GM12875 (cell line): ENCODE measurements at regions not wholly inside any gene's neighbourhood (a gene's known extent, or its start where the extent isn't known, plus 50 kb on each side); places are given as distances from the start of the nearest gene placed in this dataset.

ENCODE experiments used
- H3K4me3 ChIP-seq: one replicate; pipeline ENCODE4 v1.5.1; 2011; ENCODE audit warnings: low read depth, low read length, control low read depth
- CTCF ChIP-seq: IDR thresholded peaks from 2 replicates; pipeline ENCODE4 v1.5.1; 2011; ENCODE audit warnings: low read depth, mild to moderate bottlenecking, control low read depth, inconsistent platforms, low read length, moderate library complexity, borderline replicate concordance; ENCODE audit not compliant: insufficient read depth

- no peak overlapping the region for H3K4me3 ChIP-seq
- TF ChIP-seq CTCF, result no peak
These were observed 60.4 kb upstream of the CD96 start for GRCh38 chr3:111481551-111481950.

- TF ChIP-seq CTCF, result no peak
- no peak overlapping the region for H3K4me3 ChIP-seq
These were observed 59.4 kb upstream of the CD96 start for GRCh38 chr3:111482574-111482973.

GRCh38 chr3:111485086-111485485 lies 56.9 kb upstream of the CD96 start:
- no peak for TF ChIP-seq CTCF

More at GRCh38 chr3:111485086-111485485, 56.9 kb upstream of the CD96 start:
- H3K4me3 ChIP-seq, result no peak overlapping the region
